HG03108 (cell line): ENCODE measurements at regions not wholly inside any gene's neighbourhood (a gene's known extent, or its start where the extent isn't known, plus 50 kb on each side); places are given as distances from the start of the nearest gene placed in this dataset.
A peak's percentile ranks its signal among the peaks of the same experiment; 100 is the strongest.
"Not testable (repeated sequence)": the region's sequence is repeated elsewhere in the genome, so short reads cannot be mapped to it uniquely, and the experiment has no call there.

Experiments used
- ATAC-seq: cut with Tn5 transposase; IDR thresholded peaks from one replicate; pipeline ENCODE4 v1.9.1; 2021; ENCODE audit warnings: moderate library complexity; ENCODE audit not compliant: unreplicated experiment

DNA sequence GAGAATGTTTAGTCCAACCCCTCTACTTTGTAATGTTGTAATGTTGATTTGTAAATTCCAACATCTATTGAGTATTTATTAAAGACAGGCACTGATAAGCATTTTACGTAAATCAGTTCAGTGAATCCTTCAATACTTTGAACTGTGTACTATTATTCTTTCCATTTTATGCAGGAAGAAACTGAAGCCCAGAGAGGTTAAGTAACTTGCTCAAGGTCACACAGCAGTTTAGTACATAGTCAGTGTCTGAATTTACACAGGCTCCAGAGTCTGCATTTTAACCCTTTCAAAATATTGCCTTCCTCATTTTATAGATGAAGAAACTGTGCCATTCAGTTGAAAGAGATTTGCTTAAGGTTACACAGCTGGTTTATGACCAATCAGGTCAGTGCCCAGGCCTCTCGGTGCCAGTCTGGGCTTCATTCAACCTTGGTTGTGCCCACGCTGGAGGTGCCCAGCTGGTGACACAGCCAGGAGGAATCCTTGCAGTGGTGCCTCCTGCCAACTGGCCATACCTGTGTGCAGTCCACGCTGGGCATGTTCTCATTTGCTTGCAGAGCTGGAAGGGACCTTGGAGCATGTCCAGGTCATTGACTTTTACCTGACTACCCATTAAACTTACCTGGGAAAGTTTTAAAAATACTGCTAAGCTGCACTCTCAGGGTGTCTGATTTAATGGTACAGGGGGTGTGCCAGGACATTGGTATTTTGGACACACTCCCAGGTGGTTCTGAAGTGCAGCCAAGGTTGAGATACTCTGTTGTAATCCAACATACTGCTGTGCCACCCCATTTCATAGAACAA, 74.3 kb upstream of the CYRIA start:
- no peak for ATAC-seq

DNA sequence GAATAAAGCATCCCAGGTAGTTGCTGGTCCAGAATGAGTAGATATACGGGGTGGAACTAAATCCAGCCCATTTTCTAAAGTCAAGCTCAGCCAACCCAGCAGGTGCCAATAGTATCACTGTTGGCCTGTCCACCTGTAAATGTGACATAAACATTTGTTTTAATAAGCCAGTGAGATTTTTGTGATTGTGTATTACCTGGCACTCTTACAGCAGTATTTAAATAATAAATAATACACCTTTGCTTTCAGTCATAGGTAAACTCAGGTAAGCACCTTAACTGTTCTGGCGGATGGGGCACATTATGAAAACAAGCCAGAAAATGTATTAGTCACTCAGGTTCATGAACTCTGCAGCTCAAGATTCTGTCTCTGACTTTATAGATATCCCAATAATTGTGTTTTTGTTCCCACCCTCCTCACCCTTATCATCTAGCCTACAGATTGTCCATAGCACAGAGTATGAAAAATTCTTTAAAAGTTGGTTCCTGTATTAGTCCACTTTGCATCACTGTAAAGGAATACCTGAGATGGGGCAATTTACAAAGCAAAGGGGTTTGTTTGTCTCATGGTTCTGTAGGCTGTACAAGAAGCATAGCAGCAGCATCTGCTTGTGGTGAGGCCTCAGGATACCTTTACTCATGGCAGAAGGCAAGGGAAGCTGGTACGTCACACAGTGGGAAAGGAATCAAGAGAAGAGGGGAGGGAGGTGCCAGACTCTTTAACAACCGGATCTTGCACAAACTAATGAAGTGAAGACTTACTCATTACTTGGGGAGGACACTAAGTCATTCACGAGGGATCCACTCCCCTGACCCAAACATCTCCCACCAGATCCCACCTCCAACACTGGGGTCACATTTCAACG, 73.0 kb upstream of the CYRIA start:
- no peak for ATAC-seq

- ATAC-seq: no peak
Measured at GRCh38 chr2:16737812-16738211, 72.2 kb upstream of the CYRIA start.

DNA sequence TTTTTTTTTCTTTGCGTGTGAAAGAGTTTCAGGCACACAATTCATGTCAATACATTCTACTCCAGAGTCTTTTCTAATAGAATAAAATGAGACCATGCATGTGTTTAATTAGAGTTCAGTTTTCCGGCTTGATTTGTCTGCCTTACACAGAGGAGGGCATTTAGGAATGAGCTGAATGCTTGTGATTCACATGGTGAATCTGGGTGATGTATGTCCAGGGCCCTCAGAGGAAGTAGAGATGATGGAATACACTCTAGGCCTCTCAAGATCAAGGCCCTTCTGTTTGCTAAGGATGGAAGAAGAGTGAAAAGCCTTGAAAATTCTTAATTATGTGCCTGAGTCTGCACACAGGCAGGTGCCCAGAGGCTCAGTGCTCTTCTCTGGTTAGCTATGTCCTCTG, 71.0 kb upstream of the CYRIA start:
- ATAC-seq: no peak

DNA sequence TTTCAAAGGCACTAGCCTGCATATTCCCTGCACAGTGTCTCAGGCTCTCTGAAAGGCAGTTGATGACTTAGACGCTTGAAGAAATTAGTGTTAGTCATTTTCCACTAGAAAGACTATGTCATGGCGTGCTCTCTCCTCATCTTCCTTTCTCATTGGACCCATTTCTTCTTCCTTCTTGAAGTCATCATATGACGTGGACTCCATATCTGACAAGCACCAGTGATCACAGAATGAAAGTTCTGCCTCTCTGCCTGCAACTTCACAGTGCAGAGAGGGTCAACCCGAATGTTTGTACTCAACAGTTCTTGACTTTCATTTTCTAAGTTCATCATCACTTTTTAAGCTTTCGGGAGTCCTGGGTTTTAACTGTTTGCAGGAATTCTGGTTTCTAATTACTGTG, 63.7 kb upstream of the CYRIA start:
- ATAC-seq: no peak

DNA sequence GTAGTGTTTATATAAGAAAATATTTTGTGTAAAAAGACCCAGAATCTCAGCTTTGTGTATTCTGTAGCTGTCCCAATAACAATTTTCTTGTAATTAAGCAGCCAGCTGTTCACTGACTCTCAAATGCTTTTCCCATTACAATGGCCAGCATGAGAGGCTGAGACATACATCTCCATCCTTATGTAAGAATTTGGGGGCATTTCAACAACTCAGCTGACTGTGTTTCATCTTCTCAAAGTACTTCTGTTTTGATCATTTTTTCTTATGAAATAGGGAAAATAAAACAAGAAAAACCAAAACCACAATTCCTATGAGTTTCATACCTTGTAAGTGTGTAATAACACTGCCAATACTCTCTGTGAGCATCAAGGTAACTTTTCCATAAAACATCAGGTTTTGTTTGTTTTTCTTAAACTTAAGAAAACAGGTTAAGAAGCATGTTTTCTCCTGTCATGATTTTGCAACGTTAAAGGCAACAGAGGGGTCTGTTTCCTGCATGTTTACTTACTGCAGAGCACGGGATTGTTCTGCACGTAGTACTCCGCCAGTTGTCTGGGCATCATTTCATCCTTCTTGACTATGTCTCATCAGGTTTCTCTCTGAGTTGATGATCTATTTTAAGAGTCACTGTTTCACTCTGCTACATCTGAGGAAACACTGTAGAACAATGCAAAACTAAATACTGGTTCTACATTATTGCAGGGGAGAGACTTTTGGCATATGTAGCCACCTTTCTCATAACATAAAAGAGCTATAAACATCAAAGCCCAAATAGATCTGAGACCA, 62.9 kb upstream of the CYRIA start:
- ATAC-seq: peak; percentile 70

GRCh38 chr2:16727849-16728248, 62.2 kb upstream of the CYRIA start:
- ATAC-seq: not testable (repeated sequence)

DNA sequence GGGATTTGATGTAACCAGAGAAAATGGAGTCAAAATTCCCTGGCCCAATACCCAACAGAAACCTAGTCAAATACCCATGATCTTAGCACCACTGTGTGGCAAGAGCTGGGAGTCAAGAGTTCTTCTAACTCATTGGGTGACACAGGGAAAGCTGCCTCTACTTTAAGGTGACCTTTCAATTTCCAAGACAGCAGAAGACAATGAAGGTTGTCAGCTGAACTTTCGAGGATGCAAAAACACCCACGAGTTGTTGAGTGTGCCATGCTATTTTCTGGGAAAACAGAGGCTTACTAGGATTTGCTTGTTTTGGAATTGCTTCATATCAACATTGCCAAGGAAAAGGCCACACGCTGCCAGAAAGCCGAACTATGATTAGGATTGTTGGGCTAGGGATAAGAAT, 61.6 kb upstream of the CYRIA start:
- ATAC-seq: no peak

- no peak for ATAC-seq
Measured at GRCh38 chr2:16726577-16726976, 60.9 kb upstream of the CYRIA start.

GRCh38 chr2:16726147-16726546, 60.5 kb upstream of the CYRIA start:
- no peak for ATAC-seq

- ATAC-seq: no peak
Measured at GRCh38 chr2:16725549-16725948, 59.9 kb upstream of the CYRIA start.

- no peak for ATAC-seq
Measured at GRCh38 chr2:16722677-16723076, 57.0 kb upstream of the CYRIA start.

GRCh38 chr2:16722126-16722525, 56.5 kb upstream of the CYRIA start:
- ATAC-seq: no peak

DNA sequence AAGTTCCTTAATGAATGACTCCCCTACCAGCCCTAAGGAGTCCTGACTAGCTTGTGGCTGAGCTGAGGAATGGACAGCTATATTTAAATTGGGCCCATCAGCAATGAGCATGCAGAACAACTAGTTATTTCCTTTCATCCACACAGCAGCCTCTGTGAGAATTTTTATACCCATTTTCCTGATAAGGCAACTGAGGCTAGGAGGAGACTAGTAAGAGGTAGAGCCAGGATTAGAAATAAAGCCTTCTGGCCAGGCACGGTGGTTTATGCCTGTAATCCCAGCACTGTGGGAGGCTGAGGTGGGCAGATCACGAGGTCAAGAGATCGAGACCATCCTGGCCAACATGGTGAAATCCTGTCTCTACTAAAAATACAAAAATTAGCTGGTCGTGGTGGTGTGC, 55.9 kb upstream of the CYRIA start:
- not testable (repeated sequence) for ATAC-seq

- ATAC-seq: not testable (repeated sequence)
Measured at GRCh38 chr2:16720737-16721136, 55.1 kb upstream of the CYRIA start.

DNA sequence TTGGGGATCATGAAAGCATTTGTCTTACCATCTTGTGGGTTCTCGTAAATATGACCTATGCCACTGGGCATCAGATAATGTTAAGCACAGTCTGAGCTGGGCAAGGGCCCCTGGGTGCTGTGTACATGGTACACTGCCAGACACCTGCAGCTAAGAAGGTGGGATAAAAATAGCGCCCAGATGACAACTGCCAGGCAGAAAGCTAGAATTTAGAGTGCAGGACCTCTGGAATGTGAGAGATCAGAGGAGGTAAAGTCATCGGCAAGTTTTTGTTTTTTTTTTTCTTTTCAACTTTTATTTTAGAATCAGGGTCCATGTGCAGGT, 53.8 kb upstream of the CYRIA start:
- ATAC-seq: no peak

- no peak for ATAC-seq
Measured at GRCh38 chr2:16718576-16719484, 53.2 kb upstream of the CYRIA start.

- no peak for ATAC-seq
Measured at GRCh38 chr2:16717477-16717876, 51.8 kb upstream of the CYRIA start.

- ATAC-seq: no peak
Measured at GRCh38 chr2:16716944-16717343, 51.3 kb upstream of the CYRIA start.

GRCh38 chr2:16716024-16716423, 50.4 kb upstream of the CYRIA start:
- ATAC-seq: no peak
